Caco-2 (cell line): ENCODE measurements at regions not wholly inside any gene's neighbourhood (a gene's known extent, or its start where the extent isn't known, plus 50 kb on each side); places are given as distances from the start of the nearest gene placed in this dataset.

Experiments
- BruUV-seq: library from RNA; stranded (reverse); fragments of 400-500 nt; replicated peaks from 2 replicates; lab custom pipeline; 2021; lab: Mats Ljungman, UMichigan
- CTCF ChIA-PET: fragments of 300-600 bp; sonication (Branson Sonifier 250); formaldehyde crosslinking; loops from one replicate; lab custom pipeline; 2022; ENCODE audit warnings: antibody characterized with exemption; lab: Charles Lee
- POLR2A ChIA-PET: fragments of 300-600 bp; sonication (Branson Sonifier 250); formaldehyde crosslinking; loops from one replicate; lab custom pipeline; 2022; ENCODE audit warnings: antibody characterized with exemption; lab: Charles Lee
- DNase-seq, 2 experiments: peaks; one replicate each; pipeline versions ENCODE4 v3.0.0 to v3.0.0-alpha.2; 2020 to 2022
- H3K27me3 ChIP-seq: replicated peaks from 2 replicates; pipeline ENCODE4 v1.6.0; 2011; ENCODE audit warnings: low read length; ENCODE audit not compliant: control insufficient read depth, insufficient read depth
- H3K36me3 ChIP-seq: 2 replicates; pipeline ENCODE4 v1.5.1; 2011; ENCODE audit warnings: low read length; ENCODE audit not compliant: control insufficient read depth, insufficient read depth
- H3K4me1 ChIP-seq: fragments of 250-450 bp; sonication (Bioruptor Pico); 2 replicates; pipeline ENCODE4 v1.5.1; 2020; ENCODE audit warnings: mild to moderate bottlenecking
- H3K4me3 ChIP-seq: 2 replicates; pipeline ENCODE4 v1.5.1; 2011; ENCODE audit warnings: low read depth, mild to moderate bottlenecking, control low read depth, low read length
- H3K9me3 ChIP-seq: fragments of 250-450 bp; sonication (Bioruptor Pico); 2 replicates; pipeline ENCODE4 v1.5.1; 2020; ENCODE audit warnings: mild to moderate bottlenecking, moderate library complexity
- H3K27ac Mint-ChIP-seq: one replicate; pipeline ENCODE4 v1.8.0; 2022; ENCODE audit warnings: mixed read lengths; ENCODE audit not compliant: unreplicated experiment
- H3K27me3 Mint-ChIP-seq: one replicate; pipeline ENCODE4 v1.8.0; 2022; ENCODE audit warnings: mixed read lengths; ENCODE audit not compliant: insufficient read depth, unreplicated experiment
- H3K36me3 Mint-ChIP-seq: one replicate; pipeline ENCODE4 v1.8.0; 2022; ENCODE audit warnings: mild to moderate bottlenecking, mixed read lengths; ENCODE audit not compliant: insufficient read depth, unreplicated experiment
- H3K4me1 Mint-ChIP-seq: one replicate; pipeline ENCODE4 v1.8.0; 2022; ENCODE audit warnings: low read depth, mixed read lengths; ENCODE audit not compliant: unreplicated experiment
- H3K4me3 Mint-ChIP-seq: one replicate; pipeline ENCODE4 v1.8.0; 2022; ENCODE audit warnings: mild to moderate bottlenecking, moderate library complexity, mixed read lengths; ENCODE audit not compliant: unreplicated experiment
- H3K9me3 Mint-ChIP-seq: one replicate; pipeline ENCODE4 v1.8.0; 2022; ENCODE audit warnings: mixed read lengths; ENCODE audit not compliant: unreplicated experiment
- CTCF ChIP-seq, 2 experiments: fragments of 200-600 bp in 1 of 2; IDR thresholded peaks; 1 replicate in 1 of 2; 2 replicates in 1 of 2; pipeline versions ENCODE4 v1.5.1 to v1.8.0; 2011 to 2022; ENCODE audit warnings: antibody characterized with exemption in 1 of 2, control low read depth in 1 of 2, inconsistent platforms in 1 of 2, low read depth in 1 of 2, low read length in 1 of 2, mild to moderate bottlenecking in 1 of 2, moderate library complexity in 1 of 2; ENCODE audit not compliant: insufficient read depth in 1 of 2, severe bottlenecking in 1 of 2, unreplicated experiment in 1 of 2
- intact Hi-C: fragments of 100-400 bp; cut with micrococcal nuclease; formaldehyde crosslinking; loops from one replicate; pipeline ENCODE4 v1.10.0; 2022; ENCODE audit not compliant: unreplicated experiment

GRCh38 chr6:169859978-169860703 is 108.7 kb downstream of the ERMARD start:
- intact Hi-C loops = no loop called here
- Mint-ChIP-seq H3K4me3 (no peak overlapping the region), H3K36me3 (no peaks in the 10 kb centered on the region), H3K27ac (no peak overlapping the region), H3K9me3 (peaks cover 10% of the 10 kb centered on the region), H3K4me1 (no peaks in the 10 kb centered on the region), H3K27me3 (no peaks in the 10 kb centered on the region)
- BruUV-seq = no TSS peak
- Histone ChIP-seq H3K4me3 (no peak overlapping the region), H3K4me1 (no peaks in the 10 kb centered on the region), H3K9me3 (no peaks in the 10 kb centered on the region), H3K36me3 (no peaks in the 10 kb centered on the region), H3K27me3 (no peaks in the 10 kb centered on the region)
- DNase-seq = no peak
- ChIA-PET POLR2A (no interaction called here), CTCF (no interaction called here)
- no peak for TF ChIP-seq CTCF (IDR thresholded peaks at IDR 0.05; ENCODE audit: insufficient read depth in 1 of 2, low read depth in 1 of 2, low read length in 1 of 2, severe bottlenecking in 1 of 2, unreplicated experiment in 1 of 2)

GRCh38 chr6:169859401-169859977 is 108.1 kb downstream of the ERMARD start:
- Histone ChIP-seq H3K4me1 (no peaks in the 10 kb centered on the region), H3K27me3 (no peaks in the 10 kb centered on the region), H3K9me3 (no peaks in the 10 kb centered on the region), H3K4me3 (no peak overlapping the region), H3K36me3 (no peaks in the 10 kb centered on the region)
- no peak for TF ChIP-seq CTCF (IDR thresholded peaks at IDR 0.05; ENCODE audit: insufficient read depth in 1 of 2, low read depth in 1 of 2, low read length in 1 of 2, severe bottlenecking in 1 of 2, unreplicated experiment in 1 of 2)
- H3K4me1 Mint-ChIP-seq = no peaks in the 10 kb centered on the region
- peaks cover 10% of the 10 kb centered on the region for H3K9me3 Mint-ChIP-seq
- POLR2A ChIA-PET = no interaction called here
- CTCF ChIA-PET = no interaction called here
- intact Hi-C loops = no loop called here
- no peaks in the 10 kb centered on the region for H3K36me3 Mint-ChIP-seq
- no peak overlapping the region for H3K4me3 Mint-ChIP-seq
- H3K27me3 Mint-ChIP-seq = no peaks in the 10 kb centered on the region
- no TSS peak for BruUV-seq
- no peak for DNase-seq
- H3K27ac Mint-ChIP-seq = no peak overlapping the region

GRCh38 chr6:169858935-169859351 is 107.5 kb downstream of the ERMARD start:
- Mint-ChIP-seq H3K27me3 (no peaks in the 10 kb centered on the region), H3K4me1 (no peaks in the 10 kb centered on the region), H3K9me3 (peaks cover 8% of the 10 kb centered on the region), H3K4me3 (no peak overlapping the region), H3K36me3 (no peaks in the 10 kb centered on the region), H3K27ac (no peak overlapping the region)
- CTCF ChIA-PET = no interaction called here
- no peak for TF ChIP-seq CTCF (IDR thresholded peaks at IDR 0.05; ENCODE audit: insufficient read depth in 1 of 2, low read depth in 1 of 2, low read length in 1 of 2, severe bottlenecking in 1 of 2, unreplicated experiment in 1 of 2)
- DNase-seq = no peak
- intact Hi-C loops = no loop called here
- no TSS peak for BruUV-seq
- Histone ChIP-seq H3K36me3 (no peaks in the 10 kb centered on the region), H3K27me3 (no peaks in the 10 kb centered on the region), H3K9me3 (no peaks in the 10 kb centered on the region), H3K4me1 (no peaks in the 10 kb centered on the region), H3K4me3 (no peak overlapping the region)
- POLR2A ChIA-PET = no interaction called here
